Glutamatergic neuron (in vitro differentiated cells): ENCODE measurements at regions not wholly inside any gene's neighbourhood (a gene's known extent, or its start where the extent isn't known, plus 50 kb on each side); places are given as distances from the start of the nearest gene placed in this dataset.
"Not testable (repeated sequence)": the region's sequence is repeated elsewhere in the genome, so short reads cannot be mapped to it uniquely, and the experiment has no call there.

ENCODE experiments used
- DNase-seq: peaks from one replicate; pipeline ENCODE4 v3.0.0; 2022
- H3K27ac Mint-ChIP-seq: one replicate; pipeline ENCODE4 v1.8.0; 2020; ENCODE audit warnings: mild to moderate bottlenecking, mixed read lengths, inconsistent platforms; ENCODE audit not compliant: unreplicated experiment
- H3K27me3 Mint-ChIP-seq: one replicate; pipeline ENCODE4 v1.8.0; 2020; ENCODE audit warnings: mild to moderate bottlenecking, moderate library complexity, mixed read lengths, inconsistent platforms; ENCODE audit not compliant: unreplicated experiment
- H3K36me3 Mint-ChIP-seq: one replicate; pipeline ENCODE4 v1.8.0; 2020; ENCODE audit warnings: mild to moderate bottlenecking, mixed read lengths, inconsistent platforms; ENCODE audit not compliant: unreplicated experiment
- H3K4me1 Mint-ChIP-seq: one replicate; pipeline ENCODE4 v1.8.0; 2020; ENCODE audit warnings: mild to moderate bottlenecking, low read depth, mixed read lengths, inconsistent platforms; ENCODE audit not compliant: unreplicated experiment
- H3K4me3 Mint-ChIP-seq: one replicate; pipeline ENCODE4 v1.8.0; 2020; ENCODE audit warnings: mild to moderate bottlenecking, mixed read lengths, inconsistent platforms; ENCODE audit not compliant: unreplicated experiment
- H3K9me3 Mint-ChIP-seq: one replicate; pipeline ENCODE4 v1.8.0; 2020; ENCODE audit warnings: mild to moderate bottlenecking, moderate library complexity, mixed read lengths, inconsistent platforms; ENCODE audit not compliant: unreplicated experiment
- TF ChIP-seq, protein P1 (sequence below): fragments of 200-600 bp; sonication (generic); IDR thresholded peaks from one replicate; pipeline ENCODE4 v1.5.0; 2021; ENCODE audit not compliant: partially characterized antibody, unreplicated experiment

DNA sequence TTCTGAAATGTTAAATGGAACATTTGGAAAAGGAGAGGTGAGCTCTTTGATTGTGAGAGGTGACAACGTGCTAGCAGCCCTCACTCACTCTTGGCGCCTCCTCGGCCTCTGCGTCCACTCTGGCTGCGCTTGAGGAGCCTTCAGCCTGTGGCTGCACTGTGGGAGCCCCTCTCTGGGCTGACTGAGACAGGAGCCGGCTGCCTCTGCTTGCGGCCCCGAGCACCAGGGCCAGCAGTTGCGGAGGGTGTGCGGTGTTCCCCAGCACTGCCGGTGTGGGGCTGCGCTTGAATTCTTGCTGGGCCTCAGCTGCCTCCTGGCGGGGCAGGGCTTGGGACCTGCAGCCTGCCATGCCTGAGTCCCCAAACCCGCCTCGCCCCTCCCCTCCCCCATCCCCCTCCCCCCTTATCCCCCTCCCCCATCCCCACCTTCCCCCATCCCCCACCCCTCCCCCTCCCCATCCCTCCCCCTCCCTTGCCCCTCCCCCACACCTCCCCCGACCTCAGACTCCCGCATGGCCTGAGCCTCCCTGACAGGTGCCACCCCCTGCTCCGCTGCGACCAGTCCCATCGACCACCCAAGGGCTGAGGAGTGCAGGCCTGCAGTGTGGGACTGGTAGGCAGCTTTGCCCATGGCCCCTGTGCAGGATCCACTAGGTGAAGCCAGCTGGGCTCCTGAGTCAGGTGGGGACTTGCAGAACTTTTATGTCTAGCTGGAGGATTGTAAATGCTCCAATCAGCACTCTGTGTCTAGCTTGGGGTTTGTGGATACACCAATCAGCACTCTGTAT, 411.0 kb downstream of the OLFM4 start:
- Mint-ChIP-seq H3K36me3 (no peaks in the 10 kb centered on the region), H3K27ac (no peak overlapping the region), H3K4me1 (no peaks in the 10 kb centered on the region), H3K9me3 (peaks cover 3% of the 10 kb centered on the region), H3K27me3 (peaks cover 2% of the 10 kb centered on the region), H3K4me3 (no peak overlapping the region)
- TF ChIP-seq, protein P1, sequence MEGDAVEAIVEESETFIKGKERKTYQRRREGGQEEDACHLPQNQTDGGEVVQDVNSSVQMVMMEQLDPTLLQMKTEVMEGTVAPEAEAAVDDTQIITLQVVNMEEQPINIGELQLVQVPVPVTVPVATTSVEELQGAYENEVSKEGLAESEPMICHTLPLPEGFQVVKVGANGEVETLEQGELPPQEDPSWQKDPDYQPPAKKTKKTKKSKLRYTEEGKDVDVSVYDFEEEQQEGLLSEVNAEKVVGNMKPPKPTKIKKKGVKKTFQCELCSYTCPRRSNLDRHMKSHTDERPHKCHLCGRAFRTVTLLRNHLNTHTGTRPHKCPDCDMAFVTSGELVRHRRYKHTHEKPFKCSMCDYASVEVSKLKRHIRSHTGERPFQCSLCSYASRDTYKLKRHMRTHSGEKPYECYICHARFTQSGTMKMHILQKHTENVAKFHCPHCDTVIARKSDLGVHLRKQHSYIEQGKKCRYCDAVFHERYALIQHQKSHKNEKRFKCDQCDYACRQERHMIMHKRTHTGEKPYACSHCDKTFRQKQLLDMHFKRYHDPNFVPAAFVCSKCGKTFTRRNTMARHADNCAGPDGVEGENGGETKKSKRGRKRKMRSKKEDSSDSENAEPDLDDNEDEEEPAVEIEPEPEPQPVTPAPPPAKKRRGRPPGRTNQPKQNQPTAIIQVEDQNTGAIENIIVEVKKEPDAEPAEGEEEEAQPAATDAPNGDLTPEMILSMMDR, result no peak
- DNase-seq, result no peak

DNA sequence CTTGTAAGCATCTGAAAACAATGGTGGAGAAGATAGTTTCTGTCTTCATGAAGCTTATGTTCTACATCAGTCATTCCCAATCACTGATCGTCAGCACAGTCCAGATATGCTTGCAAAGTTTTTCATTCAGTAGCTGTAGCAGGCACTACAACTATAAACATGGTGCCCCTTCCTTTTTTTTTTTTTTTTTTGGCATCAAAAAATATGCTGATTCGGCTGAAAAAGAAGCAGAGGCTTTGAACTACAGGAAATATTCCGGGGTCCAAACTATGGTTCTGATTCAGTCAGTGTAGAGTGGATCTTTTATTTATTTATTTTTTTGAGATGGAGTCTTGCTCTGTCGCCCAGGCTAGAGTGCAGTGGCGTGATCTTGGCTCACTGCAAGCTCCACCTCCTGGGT, 414.4 kb downstream of the OLFM4 start:
- Mint-ChIP-seq H3K36me3 (no peaks in the 10 kb centered on the region), H3K27ac (no peak overlapping the region), H3K4me1 (no peaks in the 10 kb centered on the region), H3K27me3 (peaks cover 2% of the 10 kb centered on the region), H3K9me3 (peaks cover 3% of the 10 kb centered on the region), H3K4me3 (no peak overlapping the region)
- TF ChIP-seq, protein P1, result no peak
- no peak for DNase-seq

DNA sequence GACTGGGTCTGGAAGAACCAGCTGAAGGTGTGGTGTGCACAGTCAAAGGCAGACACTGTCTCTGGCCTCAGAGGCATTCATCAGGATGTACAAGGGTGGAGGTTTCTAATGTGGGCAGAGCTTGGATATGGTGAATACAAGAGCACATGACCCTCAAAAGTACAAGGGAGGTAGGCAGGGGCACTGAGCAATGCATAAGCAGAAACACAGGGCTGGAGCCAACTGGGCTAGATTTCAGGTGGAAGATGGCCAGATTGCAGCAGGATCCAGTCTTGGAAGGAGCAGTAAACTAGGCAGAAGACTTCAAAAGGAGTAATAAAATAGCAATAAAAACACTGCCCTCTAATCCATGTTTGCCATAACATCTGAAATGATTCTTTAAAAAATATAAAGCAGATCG, 417.1 kb downstream of the OLFM4 start:
- H3K9me3 Mint-ChIP-seq, result peaks cover 8% of the 10 kb centered on the region
- DNase-seq, result no peak
- no peak overlapping the region for H3K27ac Mint-ChIP-seq
- H3K4me1 Mint-ChIP-seq, result no peaks in the 10 kb centered on the region
- H3K4me3 Mint-ChIP-seq, result no peak overlapping the region
- TF ChIP-seq, protein P1, result no peak
- no peaks in the 10 kb centered on the region for H3K27me3 Mint-ChIP-seq
- H3K36me3 Mint-ChIP-seq, result peaks cover 18% of the 10 kb centered on the region

DNA sequence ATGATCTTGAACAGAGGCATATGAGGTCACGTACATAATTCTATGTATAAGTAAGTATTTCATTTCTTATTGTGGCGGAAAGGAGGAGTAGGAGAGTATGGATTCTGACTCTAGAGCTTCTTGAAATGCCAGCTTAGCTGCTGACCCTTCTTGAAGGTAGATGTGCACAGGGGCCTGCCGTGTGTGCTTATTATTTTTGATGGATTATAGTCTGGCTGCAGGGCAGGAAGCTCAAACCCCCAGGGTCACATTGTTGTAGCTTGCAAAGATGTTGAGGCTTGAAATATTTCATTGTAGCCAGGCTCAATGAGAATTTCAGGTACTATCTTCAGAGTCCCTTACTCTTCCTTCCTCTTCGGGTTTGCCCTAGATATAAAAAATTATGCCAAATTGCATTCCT, 418.8 kb downstream of the OLFM4 start:
- Mint-ChIP-seq H3K4me1 (no peaks in the 10 kb centered on the region), H3K4me3 (no peak overlapping the region), H3K9me3 (peaks cover 14% of the 10 kb centered on the region), H3K27ac (no peak overlapping the region), H3K27me3 (no peaks in the 10 kb centered on the region), H3K36me3 (peaks cover 28% of the 10 kb centered on the region)
- DNase-seq, result no peak
- TF ChIP-seq, protein P1, result no peak

DNA sequence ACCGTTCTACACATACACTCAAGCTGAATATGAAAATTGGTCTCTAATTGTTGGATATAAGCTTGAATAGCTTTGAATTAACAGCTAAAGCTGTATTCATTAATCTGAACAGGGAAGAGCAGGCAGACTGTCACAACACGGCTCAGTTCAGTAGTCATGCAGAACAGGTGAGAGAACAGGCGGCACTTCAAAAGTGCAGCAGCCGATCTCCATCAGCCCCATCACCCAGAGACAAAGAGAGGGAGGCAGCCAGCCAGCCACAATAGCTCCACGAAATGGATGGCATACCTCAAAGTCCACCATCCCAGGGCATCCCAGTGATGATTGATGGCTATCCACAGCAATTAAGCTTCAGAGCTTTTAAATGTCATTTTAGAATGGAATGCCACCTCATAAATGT, 419.2 kb downstream of the OLFM4 start:
- peaks cover 14% of the 10 kb centered on the region for H3K9me3 Mint-ChIP-seq
- DNase-seq, result no peak
- no peak overlapping the region for H3K4me3 Mint-ChIP-seq
- H3K36me3 Mint-ChIP-seq, result peaks cover 28% of the 10 kb centered on the region
- H3K27ac Mint-ChIP-seq, result no peak overlapping the region
- TF ChIP-seq, protein P1, result no peak
- no peaks in the 10 kb centered on the region for H3K27me3 Mint-ChIP-seq
- H3K4me1 Mint-ChIP-seq, result no peaks in the 10 kb centered on the region

DNA sequence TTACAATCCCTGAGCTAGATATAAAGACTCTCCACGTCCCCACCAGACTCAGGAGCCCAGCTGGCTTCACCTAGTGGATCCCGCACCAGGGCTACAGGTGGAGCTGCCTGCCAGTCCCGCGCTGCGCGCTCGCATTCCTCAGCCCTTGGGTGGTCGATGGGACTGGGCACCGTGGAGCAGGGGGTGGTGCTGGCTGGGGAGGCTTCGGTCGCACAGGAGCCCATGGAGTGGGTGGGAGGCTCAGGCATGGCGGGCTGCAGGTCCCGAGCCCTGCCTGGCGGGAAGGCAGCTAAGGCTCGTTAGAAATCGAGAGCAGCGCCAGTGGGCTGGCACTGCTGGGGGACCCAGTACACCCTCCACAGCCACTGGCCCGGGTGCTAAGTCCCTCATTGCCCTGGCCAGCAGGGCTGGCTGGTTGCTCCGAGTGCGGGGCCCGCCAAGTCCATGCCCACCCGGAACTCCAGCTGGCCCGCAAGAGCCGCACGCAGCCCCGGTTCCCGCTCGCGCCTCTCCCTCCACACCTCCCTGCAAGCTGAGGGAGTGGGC, 423.7 kb downstream of the OLFM4 start:
- H3K4me3 Mint-ChIP-seq, H3K4me1 Mint-ChIP-seq, H3K27me3 Mint-ChIP-seq, H3K27ac Mint-ChIP-seq, DNase-seq: not testable (repeated sequence)
- H3K9me3 Mint-ChIP-seq, result peaks cover 14% of the 10 kb centered on the region
- peaks cover 31% of the 10 kb centered on the region for H3K36me3 Mint-ChIP-seq
